GM18909 (cell line): ENCODE measurements at regions not wholly inside any gene's neighbourhood (a gene's known extent, or its start where the extent isn't known, plus 50 kb on each side); places are given as distances from the start of the nearest gene placed in this dataset.

Source experiments
- ATAC-seq: cut with Tn5 transposase; IDR thresholded peaks from one replicate; pipeline ENCODE4 v1.9.1; 2021; ENCODE audit warnings: mild to moderate bottlenecking; ENCODE audit not compliant: unreplicated experiment, poor library complexity

GRCh38 chr9:88657893-88658292 lies 122.9 kb downstream of the NXNL2 start:
- no peak for ATAC-seq

- no peak for ATAC-seq
Measured at GRCh38 chr9:88658311-88658822, 123.4 kb downstream of the NXNL2 start.

- ATAC-seq: no peak
Measured at GRCh38 chr9:88659126-88659525, 124.1 kb downstream of the NXNL2 start.

- ATAC-seq: no peak
Measured at GRCh38 chr9:88660611-88661010, 125.6 kb downstream of the NXNL2 start.

- ATAC-seq: no peak
Measured at GRCh38 chr9:88661759-88662158, 126.8 kb downstream of the NXNL2 start.

- no peak for ATAC-seq
Measured at GRCh38 chr9:88663771-88664419, 128.9 kb downstream of the NXNL2 start.

GRCh38 chr9:88664773-88665172 lies 129.8 kb downstream of the NXNL2 start:
- ATAC-seq: no peak

GRCh38 chr9:88672874-88673689 lies 138.1 kb downstream of the NXNL2 start:
- no peak for ATAC-seq

GRCh38 chr9:88673886-88674285 lies 138.9 kb downstream of the NXNL2 start:
- no peak for ATAC-seq

- ATAC-seq: no peak
Measured at GRCh38 chr9:88676644-88677043, 141.7 kb downstream of the NXNL2 start.

- ATAC-seq: no peak
Measured at GRCh38 chr9:88678008-88678407, 143.0 kb downstream of the NXNL2 start.

- ATAC-seq: no peak
Measured at GRCh38 chr9:88678431-88678830, 143.5 kb downstream of the NXNL2 start.

GRCh38 chr9:88680041-88680440 lies 145.1 kb downstream of the NXNL2 start:
- ATAC-seq: no peak

- no peak for ATAC-seq
Measured at GRCh38 chr9:88680505-88681160, 145.7 kb downstream of the NXNL2 start.

- no peak for ATAC-seq
Measured at GRCh38 chr9:88681434-88681833, 146.5 kb downstream of the NXNL2 start.

GRCh38 chr9:88682431-88682831 lies 147.5 kb downstream of the NXNL2 start:
- ATAC-seq: no peak

GRCh38 chr9:88684046-88684445 lies 149.1 kb downstream of the NXNL2 start:
- no peak for ATAC-seq

GRCh38 chr9:88684845-88685244 lies 149.9 kb downstream of the NXNL2 start:
- no peak for ATAC-seq

GRCh38 chr9:88685966-88686365 lies 151.0 kb downstream of the NXNL2 start:
- ATAC-seq: no peak

- ATAC-seq: no peak
Measured at GRCh38 chr9:88689509-88690298, 154.7 kb downstream of the NXNL2 start.
